ENCODE measurements at regions not wholly inside any gene's neighbourhood (a gene's known extent, or its start where the extent isn't known, plus 50 kb on each side); places are given as distances from the start of the nearest gene placed in this dataset.
"Not testable (repeated sequence)": the region's sequence is repeated elsewhere in the genome, so short reads cannot be mapped to it uniquely, and the experiment has no call there.

- H3K27ac Mint-ChIP-seq; intact Hi-C loops (cut with micrococcal nuclease): not testable (repeated sequence)
- no CpG with 5 or more reads among the region's 1 CpG for WGBS (ENCODE audit: insufficient coverage)
Measured at GRCh38 chr20:23139984-23140383, 53.9 kb upstream of the CD93 start.

GRCh38 chr20:23139524-23139923 lies 53.4 kb upstream of the CD93 start:
- Histone ChIP-seq H3K9me3 (ENCODE audit: control extremely low read depth in 1 of 3, control insufficient read depth in 2 of 3, insufficient read depth in 1 of 3, low read length in 2 of 3) (peaks cover 0 to 3% (median 0%) of the 10 kb centered on the region in 3 donors), H3K27ac (ENCODE audit: low read length in 2 of 2) (no peak overlapping the region), H4K20me1 (ENCODE audit: control insufficient read depth, insufficient read depth, low read length, poor library complexity, severe bottlenecking) (no peaks in the 10 kb centered on the region), H3K4me1 (ENCODE audit: control insufficient read depth in 2 of 2, insufficient read depth in 2 of 2, low read length in 2 of 2) (peaks cover 0 to 7% of the 10 kb centered on the region in 2 donors), H3K9ac (ENCODE audit: low read length) (no peak overlapping the region), H3K79me2 (ENCODE audit: control insufficient read depth, insufficient read depth, low read length) (no peaks in the 10 kb centered on the region), H3K4me3 (ENCODE audit: control extremely low read depth in 1 of 5, extremely low read depth in 1 of 5, insufficient read depth in 1 of 5, low read depth in 2 of 5, low read length in 4 of 5) (no peak overlapping the region), H3K36me3 (replicated peaks in 1 of 2; ENCODE audit: control extremely low read depth in 1 of 2, control insufficient read depth in 1 of 2, extremely low read depth in 1 of 2, insufficient read depth in 2 of 2, low read length in 1 of 2) (no peaks in the 10 kb centered on the region), H3K4me2 (replicated peaks; ENCODE audit: low read depth, low read length, poor library complexity, severe bottlenecking) (no peak overlapping the region), H2AFZ (ENCODE audit: insufficient read depth, low read depth, low read length, poor library complexity, severe bottlenecking) (no peak overlapping the region), H3K27me3 (replicated peaks in 1 of 4; ENCODE audit: control extremely low read depth in 1 of 4, control insufficient read depth in 3 of 4, insufficient read depth in 4 of 4, low read length in 3 of 4) (no peaks in the 10 kb centered on the region)
- intact Hi-C loops (cut with micrococcal nuclease), result no loop called here
- no peak overlapping the region for H3K27ac Mint-ChIP-seq
- no peak overlapping the region for H3K4me3 Mint-ChIP-seq
- 86% methylated on average over 7 of the region's 8 CpGs for WGBS (ENCODE audit: insufficient coverage)
- no peak for ATAC-seq (ENCODE audit: low read depth)
- POLR2A ChIA-PET, result no interaction called here
- TF ChIP-seq EZH2 (IDR thresholded peaks at IDR 0.05; ENCODE audit: borderline replicate concordance, insufficient read depth, low read depth, low read length, poor library complexity, severe bottlenecking), result no peak
- peaks cover 2% of the 10 kb centered on the region for H3K4me1 Mint-ChIP-seq
- CTCF ChIA-PET, result no interaction called here
- no peaks in the 10 kb centered on the region for H3K9me3 Mint-ChIP-seq (ENCODE audit: insufficient read depth)
- DNase-seq, result no peak
- no peaks in the 10 kb centered on the region for H3K27me3 Mint-ChIP-seq

More at GRCh38 chr20:23139984-23140383, 53.9 kb upstream of the CD93 start:
- H3K27ac ChIP-seq (ENCODE audit: low read length in 2 of 2); CTCF ChIA-PET; H3K9me3 Mint-ChIP-seq (ENCODE audit: insufficient read depth); H4K20me1 ChIP-seq (ENCODE audit: control insufficient read depth, insufficient read depth, low read length, poor library complexity, severe bottlenecking); H3K4me3 ChIP-seq (ENCODE audit: control extremely low read depth in 1 of 5, extremely low read depth in 1 of 5, insufficient read depth in 1 of 5, low read depth in 2 of 5, low read length in 4 of 5); H3K9ac ChIP-seq (ENCODE audit: low read length); H2AFZ ChIP-seq (ENCODE audit: insufficient read depth, low read depth, low read length, poor library complexity, severe bottlenecking); H3K27me3 ChIP-seq (replicated peaks in 1 of 4; ENCODE audit: control extremely low read depth in 1 of 4, control insufficient read depth in 3 of 4, insufficient read depth in 4 of 4, low read length in 3 of 4); ATAC-seq (ENCODE audit: low read depth); H3K4me1 Mint-ChIP-seq; H3K79me2 ChIP-seq (ENCODE audit: control insufficient read depth, insufficient read depth, low read length); DNase-seq; H3K4me3 Mint-ChIP-seq; H3K36me3 ChIP-seq (replicated peaks in 1 of 2; ENCODE audit: control extremely low read depth in 1 of 2, control insufficient read depth in 1 of 2, extremely low read depth in 1 of 2, insufficient read depth in 2 of 2, low read length in 1 of 2); H3K9me3 ChIP-seq (ENCODE audit: control extremely low read depth in 1 of 3, control insufficient read depth in 2 of 3, insufficient read depth in 1 of 3, low read length in 2 of 3); H3K4me1 ChIP-seq (ENCODE audit: control insufficient read depth in 2 of 2, insufficient read depth in 2 of 2, low read length in 2 of 2); POLR2A ChIA-PET; H3K27me3 Mint-ChIP-seq; H3K4me2 ChIP-seq (replicated peaks; ENCODE audit: low read depth, low read length, poor library complexity, severe bottlenecking): not testable (repeated sequence)
